HG03159 (cell line): ENCODE measurements at regions not wholly inside any gene's neighbourhood (a gene's known extent, or its start where the extent isn't known, plus 50 kb on each side); places are given as distances from the start of the nearest gene placed in this dataset.
"Not testable (repeated sequence)": the region's sequence is repeated elsewhere in the genome, so short reads cannot be mapped to it uniquely, and the experiment has no call there.

Source experiments
- ATAC-seq: cut with Tn5 transposase; IDR thresholded peaks from one replicate; pipeline ENCODE4 v1.9.1; 2021; ENCODE audit warnings: mild to moderate bottlenecking, moderate library complexity; ENCODE audit not compliant: unreplicated experiment

DNA sequence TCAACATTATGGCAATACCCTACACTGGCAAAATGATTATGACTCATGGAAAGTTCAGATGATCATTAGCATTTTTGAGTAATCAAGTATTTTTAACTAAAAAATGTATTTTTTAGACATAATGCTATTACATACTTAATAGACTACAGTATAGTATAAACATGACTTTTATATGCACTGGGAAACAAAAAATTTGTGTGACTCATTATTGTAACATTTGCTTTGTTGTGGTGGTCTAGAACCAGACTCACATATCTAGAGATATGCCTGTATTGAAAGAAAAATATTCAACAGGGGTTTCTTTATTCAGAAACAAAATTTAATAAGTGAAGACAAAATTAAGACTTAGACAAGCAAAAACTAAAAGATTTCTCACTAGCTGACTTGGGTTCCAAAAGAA lies 385.3 kb upstream of the RIOK2 start:
- ATAC-seq, result no peak

DNA sequence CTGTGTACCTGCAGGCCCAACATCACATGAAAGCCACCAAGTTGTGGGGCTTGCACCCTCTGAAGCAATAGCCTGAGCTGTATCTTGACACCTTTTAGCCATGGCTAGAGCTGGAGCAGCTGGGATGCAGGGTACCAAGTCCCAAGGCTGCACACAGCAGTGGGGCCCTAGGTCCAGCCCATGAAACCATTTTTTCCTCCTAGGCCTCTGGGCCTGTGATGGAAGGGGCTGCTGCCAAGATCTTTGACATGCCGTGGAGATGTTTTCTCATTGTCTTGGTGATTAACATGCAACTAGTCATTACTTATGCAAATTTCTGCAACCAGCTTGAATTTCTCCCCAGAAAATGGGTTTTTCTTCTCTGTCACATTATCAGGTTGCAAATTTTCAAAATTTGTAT lies 387.2 kb upstream of the RIOK2 start:
- no peak for ATAC-seq

DNA sequence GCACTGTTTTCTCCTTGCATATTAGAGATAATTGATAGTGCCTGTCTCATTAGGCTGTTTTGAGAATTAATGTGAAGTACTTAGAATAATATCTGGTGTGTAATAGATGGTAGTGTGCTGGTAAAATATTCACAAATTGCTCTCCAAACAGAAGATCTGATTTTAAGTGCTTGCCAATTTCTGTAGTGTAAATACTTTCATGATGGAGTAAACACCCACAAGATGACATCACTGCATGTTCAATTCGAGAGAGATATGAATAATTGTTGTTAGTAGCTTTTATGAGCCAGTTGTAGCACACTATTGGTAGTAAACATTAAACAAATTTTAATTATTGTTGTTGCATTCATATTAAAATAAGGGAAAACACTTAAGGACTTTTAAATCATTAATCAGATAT lies 392.3 kb upstream of the RIOK2 start:
- no peak for ATAC-seq

DNA sequence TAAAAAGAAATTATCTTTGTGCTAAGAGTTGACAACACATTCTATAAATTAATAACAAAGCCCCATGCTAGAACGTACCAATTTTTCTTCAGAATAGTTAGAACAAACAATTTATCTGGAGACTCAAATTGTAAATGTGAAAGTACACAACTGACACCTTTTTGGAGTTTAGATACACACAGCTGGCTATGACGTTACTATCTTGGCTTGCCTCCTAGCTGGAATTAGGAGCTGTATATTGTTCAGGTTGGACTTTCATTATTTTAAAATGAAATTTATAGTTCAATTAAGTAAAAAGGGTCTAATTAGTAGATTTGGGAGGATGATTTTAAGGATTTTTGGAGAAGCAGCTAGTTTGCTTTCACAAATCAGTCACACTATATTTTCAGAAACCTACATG lies 393.9 kb upstream of the RIOK2 start:
- no peak for ATAC-seq

DNA sequence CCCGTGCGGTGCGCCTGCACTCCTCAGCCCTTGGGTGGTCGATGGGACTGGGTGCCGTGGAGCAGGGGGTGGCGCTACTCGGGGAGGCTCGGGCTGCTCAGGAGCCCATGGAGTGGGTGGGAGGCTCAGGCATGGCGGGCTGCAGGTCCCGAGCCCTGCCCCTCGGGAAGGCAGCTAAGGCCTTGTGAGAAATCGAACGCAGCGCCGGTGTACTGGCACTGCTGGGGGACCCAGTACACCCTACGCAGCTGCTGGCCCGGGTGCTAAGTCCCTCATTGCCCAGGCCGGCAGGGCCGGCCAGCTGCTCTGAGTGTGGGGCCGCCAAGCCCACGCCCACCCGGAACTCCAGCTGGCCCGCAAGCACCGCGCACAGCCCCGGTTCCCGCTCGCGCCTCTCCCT lies 396.9 kb upstream of the RIOK2 start:
- not testable (repeated sequence) for ATAC-seq

DNA sequence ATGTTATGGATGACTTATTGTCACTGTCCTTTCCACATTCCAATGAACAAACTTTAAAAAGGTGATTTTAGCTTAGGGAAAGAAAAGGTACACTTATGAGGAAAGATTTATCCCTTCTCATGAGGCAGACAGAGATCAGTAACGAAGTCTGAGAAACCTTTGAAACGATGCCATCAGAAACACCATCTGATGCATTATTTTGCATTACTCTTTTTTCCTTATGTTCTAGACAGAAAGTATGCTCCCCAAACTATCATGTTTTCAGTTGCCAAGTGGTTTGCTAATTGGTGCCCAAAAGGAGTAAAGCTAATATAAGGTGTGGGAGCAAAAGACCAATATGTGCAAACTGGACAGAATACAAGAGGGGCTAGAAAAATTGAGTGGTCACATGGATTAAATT lies 397.7 kb upstream of the RIOK2 start:
- ATAC-seq, result no peak

DNA sequence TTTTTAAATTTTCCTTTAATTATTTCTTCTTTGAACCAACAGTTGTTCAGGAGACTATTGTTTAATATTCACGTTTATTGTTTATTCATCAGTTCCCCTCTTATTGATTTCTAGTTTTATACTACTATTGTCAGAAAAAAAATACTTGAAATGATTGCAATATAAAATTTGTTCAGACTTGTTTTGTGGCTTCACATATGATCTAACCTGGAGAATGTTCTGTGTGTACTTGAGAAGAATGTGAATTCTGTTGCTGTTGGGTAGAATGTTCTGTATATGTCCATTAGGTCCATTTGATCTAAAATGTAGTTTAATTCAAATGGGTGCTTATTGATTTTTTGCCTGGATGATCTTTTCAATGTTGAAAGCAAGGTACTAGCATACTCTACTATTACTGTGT lies 408.7 kb upstream of the RIOK2 start:
- no peak for ATAC-seq

DNA sequence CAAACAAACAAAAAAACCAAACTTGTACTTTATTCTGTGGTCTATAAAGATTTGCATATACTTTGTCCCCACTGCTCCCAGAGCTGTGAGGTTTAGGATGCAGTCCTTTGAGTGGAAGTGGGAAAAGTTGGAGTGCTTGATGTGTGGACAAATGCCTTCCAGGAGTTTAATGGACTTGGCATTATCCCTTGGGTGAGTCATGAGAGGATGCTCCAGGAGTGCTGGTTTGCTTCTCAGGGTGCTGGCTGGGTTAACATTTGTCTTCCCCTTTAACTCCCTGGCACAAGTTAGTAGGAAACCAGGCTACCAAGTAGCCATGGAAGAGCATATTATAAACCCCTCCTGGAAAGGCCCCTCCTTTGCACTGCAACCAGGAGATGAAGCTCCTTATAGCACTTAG lies 417.4 kb upstream of the RIOK2 start:
- ATAC-seq, result no peak

DNA sequence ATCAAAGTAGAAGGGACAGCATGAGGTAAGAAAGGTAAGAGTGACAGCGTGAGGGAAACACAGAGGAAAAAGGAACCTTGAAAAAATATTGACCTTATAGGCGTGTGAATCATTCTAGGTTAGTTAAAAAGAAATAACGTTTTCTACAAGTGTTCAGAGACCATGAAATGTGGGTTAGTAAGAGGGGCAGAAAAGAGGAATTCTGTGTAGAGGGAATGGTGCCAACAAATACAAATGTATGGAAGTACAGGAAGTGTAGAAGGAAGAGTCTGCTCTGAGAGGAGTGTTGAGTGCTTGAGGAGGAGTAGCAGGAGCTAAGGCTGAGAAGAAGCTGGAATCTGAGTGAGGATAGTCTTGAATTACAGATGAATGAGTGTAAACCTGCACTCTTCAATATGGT lies 418.6 kb upstream of the RIOK2 start:
- no peak for ATAC-seq

DNA sequence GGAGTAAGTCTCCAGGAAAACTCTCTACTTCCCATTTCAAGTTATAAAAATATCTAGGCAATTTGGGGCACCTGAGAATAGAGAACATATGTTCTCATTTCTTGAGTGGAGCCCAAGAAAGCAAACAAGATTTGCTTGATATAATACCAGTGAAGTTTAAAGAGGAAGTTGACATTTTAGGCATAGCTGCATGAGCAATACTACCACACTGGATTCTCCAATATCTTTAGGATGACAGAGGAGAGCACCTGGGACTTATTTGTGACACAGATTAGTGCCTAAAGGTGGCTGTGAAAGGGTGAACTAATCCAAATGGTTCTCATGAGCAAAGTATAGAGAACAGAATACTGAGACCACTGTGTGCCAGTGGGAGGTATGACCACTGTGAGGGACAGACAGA lies 423.5 kb upstream of the RIOK2 start:
- ATAC-seq, result no peak

DNA sequence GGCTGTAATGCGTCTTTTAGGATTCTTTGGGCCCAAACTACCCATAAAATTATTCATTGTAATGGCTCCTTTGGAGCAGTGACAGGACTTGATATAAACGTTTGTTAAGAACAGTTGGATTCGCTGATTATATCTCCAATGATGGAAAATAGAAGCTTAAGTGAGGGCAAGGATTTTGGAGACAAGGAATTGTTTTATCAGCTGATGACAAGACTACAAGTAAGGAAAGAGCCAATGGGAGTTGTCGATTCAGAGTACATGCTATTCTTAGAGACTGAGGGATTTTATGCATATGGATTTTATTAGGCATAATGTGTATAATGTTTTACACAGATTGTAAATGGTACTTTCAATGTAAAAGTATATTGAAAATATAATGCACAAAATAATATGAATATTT lies 425.5 kb upstream of the RIOK2 start:
- no peak for ATAC-seq

DNA sequence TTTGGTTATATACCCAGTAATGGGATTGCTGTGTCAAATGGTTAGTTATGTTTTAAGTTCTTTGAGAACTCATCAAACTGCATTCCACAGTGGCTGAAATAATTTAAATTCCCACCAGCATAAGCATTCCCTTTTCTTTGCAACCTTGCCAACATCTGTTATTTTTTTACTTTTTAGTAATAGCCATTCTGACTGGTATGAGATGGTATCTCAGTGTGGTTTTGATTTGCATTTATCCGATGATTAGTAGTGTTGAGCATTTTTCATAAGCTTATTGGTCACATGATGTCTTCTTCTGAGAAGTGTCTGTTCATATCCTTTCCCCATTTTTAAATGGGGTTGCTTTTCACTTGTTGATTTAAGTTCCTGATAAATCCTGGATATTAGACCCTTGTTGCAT lies 435.7 kb upstream of the RIOK2 start:
- no peak for ATAC-seq

DNA sequence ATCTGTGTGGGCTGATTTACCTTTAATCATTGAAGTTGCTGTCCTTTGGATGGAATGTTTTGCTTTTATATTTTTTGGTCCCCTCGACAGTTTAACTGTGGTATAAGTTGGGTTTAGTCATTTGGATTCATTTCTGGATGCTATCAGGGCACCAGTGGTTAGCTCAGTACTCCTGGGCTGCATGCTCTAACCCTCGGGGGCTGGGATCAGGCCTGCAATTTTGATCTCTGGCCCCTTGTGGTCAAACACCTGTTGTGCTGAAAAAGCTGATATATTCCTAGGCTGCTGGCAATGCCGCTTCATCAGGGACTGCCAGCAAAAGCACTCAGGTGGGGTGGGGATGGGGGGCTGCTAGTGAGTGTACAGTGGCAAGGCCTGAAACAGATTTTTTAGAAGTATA lies 440.4 kb upstream of the RIOK2 start:
- no peak for ATAC-seq

DNA sequence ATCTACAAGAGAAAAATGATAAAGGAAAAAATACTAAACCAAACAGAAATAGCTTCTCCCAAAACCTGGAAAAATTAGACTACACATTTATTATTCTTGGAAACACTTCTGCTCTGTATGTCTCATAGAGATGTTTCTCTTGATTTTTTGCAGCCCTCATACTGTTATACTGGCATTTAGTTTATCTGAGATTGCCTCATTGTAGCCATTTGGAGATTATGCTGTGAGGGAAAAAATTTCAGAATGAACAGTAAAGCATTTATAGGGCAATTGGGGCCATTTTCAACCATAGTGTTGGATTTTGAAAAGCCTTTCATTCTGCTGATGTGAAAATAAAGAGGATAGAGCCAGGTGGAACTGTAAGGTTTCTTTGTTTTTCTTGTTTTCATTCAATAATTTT lies 441.8 kb upstream of the RIOK2 start:
- ATAC-seq, result no peak

DNA sequence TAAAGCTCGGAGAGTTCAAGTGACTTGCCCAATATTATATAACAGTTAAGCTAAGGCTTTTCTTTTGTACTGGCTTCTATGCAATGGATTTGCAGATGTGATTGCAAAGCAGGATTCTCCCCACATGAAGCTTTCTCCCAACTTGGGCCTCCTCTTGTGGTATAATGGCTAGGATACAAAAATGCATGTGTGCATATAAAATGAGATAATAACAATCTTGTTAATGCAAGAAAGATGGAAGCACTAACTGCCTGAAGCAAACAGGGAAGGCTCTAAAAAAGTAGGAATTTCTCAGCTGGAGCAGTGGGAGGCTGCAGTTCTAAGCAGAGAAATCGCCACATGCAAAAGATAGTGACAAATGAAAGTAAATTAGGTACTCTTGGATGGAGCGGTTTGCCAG lies 444.2 kb upstream of the RIOK2 start:
- no peak for ATAC-seq

DNA sequence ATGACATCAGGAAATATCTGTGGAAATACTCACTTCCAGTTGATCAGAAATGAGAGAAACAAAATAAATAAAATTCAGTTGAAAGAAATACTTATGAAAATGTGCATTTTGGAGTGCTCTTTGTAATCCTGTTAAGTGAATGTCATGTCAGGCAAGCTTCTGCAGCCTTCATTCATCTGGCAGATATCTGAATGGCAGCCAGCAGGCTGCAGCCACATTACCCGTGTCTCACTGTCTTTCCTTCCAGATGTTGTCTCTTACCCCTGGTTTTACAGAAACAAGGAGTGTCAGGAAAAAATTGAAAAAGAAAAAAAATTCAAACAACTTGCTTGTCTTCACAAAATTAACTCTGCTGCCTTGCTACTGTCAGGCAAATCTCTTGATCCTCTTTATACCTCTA lies 445.0 kb upstream of the RIOK2 start:
- ATAC-seq, result no peak

DNA sequence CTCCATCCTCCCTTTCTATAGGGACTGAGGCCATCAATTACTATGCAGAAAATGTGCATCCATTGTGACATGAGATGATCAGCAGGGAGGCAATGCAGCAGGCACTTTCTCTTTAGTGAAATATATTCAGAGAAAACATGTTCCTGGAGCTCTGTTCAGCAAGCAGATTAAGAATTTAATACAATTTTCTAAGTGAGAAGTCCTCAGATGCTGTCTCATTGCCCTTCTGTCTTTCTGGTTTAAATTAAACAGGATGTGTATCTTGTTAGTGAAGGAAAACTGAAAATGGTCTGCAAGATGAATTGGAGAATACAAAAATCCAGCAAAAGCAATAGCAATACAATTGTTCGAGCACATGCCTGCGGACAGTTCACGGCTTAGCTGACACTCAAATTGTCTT lies 445.8 kb upstream of the RIOK2 start:
- ATAC-seq, result no peak

DNA sequence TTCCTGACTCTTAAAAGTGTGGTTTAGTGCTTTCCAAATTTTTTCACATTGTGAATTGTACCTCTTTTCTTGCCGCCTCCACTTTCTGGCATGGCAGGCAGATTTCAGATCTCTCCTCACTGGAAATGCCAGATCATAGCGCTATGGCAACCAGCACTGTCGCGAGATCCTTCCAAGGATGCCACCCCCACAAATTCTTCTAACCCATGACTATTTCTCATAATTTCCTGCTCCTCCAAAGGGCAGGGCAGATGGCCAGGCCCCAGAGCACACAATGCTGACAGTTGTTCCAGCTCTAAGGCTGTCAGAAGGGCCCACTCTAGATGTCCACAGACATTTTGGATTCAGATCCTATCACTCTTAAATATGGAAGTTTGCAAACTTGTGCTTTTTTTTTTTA lies 446.2 kb upstream of the RIOK2 start:
- ATAC-seq, result no peak

DNA sequence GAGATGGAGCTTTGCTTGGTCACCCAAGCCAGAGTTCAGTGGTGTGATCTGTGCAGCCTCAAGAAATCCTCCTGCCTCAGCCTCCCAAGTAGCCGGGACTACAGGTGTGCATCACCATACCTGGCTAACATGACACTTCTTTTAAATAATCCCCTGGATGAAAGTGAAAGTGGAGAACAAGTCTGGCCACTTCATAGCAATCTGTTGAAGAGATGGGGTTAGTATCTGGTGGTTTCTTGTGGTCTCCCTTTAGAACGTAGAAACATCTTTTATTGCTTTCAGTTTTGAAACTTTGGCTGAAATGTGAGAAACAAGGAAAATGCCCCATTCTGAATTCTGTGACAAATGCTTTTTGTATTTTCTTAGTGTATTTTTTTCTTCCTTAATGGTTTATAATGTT lies 452.5 kb upstream of the RIOK2 start:
- no peak for ATAC-seq

DNA sequence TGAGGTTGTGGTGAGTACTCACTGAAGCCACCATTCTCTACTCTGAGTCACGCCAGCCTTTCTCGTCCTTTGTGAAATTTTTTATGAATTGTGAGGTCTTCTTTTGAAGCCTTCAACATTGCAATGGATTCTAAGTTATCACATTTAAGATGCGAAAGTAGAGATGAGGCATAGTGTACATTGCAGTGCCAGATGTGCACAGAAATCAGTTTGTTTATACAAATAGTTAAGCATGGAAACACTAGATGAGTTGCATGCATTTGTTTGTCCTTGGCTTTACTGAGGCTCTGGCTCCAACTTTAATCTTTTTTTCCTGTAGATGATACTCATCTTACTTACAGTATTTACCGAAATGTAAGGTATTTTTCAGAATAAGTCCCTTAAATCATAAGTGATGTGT lies 453.7 kb upstream of the RIOK2 start:
- no peak for ATAC-seq

DNA sequence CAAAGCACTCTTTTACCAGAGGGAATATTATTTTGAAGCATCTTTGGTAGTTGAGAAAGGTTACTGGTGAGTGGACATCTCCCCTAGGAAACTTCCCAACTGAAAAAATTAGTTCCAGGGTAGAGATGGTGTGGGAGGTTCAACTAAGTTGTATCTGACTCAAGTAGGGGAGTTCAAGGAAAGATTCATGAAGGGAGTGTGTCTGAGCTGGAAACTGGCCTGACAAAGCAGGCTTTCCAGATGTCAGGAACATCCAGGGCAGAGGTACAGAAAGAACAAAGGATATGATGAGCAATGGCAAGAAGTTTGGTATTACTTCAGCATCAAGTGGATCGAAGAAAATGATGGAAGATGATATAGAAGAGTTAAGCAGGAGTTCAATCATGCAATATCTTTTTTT lies 458.0 kb upstream of the RIOK2 start:
- ATAC-seq, result no peak

DNA sequence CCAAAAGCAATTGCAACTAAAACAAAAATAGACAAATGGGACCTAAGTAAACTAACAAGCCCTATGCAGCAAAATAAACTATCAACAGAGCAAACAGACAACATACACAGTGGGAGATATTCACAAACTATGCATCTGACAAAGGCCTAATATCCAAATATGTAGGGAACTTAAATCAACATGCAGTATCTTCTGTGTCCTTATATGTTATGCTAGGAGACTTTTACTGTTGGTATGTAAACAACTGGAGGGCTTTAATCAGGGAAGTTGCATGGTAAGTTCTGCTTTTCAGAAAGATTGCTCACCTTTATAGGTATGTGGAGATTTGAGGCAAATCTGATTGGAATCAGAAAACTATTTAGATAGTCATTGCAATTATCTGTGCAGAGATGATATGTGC lies 461.2 kb upstream of the RIOK2 start:
- no peak for ATAC-seq

DNA sequence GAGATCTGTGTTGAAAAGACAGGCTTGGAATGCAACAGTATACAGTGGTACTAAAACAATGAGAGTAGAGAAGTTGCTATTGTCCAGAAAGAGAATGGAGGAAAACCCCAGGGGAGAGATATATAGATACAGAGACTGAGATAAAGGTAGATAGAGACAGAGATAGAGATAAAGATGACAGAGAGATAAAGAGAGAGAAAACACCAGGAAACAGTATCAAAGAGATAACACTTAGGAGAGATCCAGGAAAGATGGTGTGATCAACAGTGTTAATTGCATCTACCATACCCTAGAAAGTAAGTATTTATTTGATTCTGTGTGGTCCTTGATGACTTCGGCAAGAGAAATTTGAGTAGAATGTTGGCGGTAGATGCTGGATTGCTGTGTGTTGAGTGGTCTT lies 461.8 kb upstream of the RIOK2 start:
- no peak for ATAC-seq

DNA sequence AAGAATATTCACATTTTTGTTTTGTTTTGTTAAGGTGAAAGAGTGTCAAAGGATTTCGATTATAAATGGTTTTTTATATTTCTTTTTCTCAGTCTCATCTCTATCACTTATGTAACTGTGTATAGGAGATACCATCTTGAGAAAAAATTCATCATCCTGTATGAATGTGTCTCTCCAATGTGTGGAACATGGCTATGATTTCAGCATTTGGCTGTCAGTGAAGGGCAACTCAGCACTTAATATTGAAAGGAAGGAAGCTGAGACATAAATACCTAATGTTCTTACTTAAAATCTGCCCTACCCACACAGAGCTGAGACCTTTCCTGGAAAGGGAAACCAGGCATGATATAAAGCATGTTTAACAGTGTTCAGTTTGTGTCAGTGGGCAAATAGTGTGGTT lies 474.2 kb upstream of the RIOK2 start:
- ATAC-seq, result no peak
